Spleen (tissue), 7 donors: ENCODE measurements at regions not wholly inside any gene's neighbourhood (a gene's known extent, or its start where the extent isn't known, plus 50 kb on each side); places are given as distances from the start of the nearest gene placed in this dataset.

Experiments used
- POLR2A ChIP-seq, 3 donors: fragments of 450-650 bp; IDR thresholded peaks; one replicate each; pipeline ENCODE4 v1.5.1; 2017; ENCODE audit warnings: antibody characterized with exemption in 3 of 3, mild to moderate bottlenecking in 1 of 3
- POLR2AphosphoS5 ChIP-seq, 3 donors: sonication (generic); formaldehyde crosslinking; IDR thresholded peaks; one replicate each; pipeline ENCODE4 v1.5.1; 2017; ENCODE audit warnings: antibody characterized with exemption in 3 of 3
- TF ChIP-seq, protein P1 (sequence below), 11 experiments: fragments of 200-600 bp in 7 of 11; fragments of 450-650 bp in 4 of 11; sonication (generic) in 4 of 11; IDR thresholded peaks in 8 of 11; conservative IDR thresholded peaks in 3 of 11; 1 replicate in 7 of 11; 2 replicates in 4 of 11; pipeline versions ENCODE4 v1.4.0 to v1.8.0; 2016 to 2021; ENCODE audit warnings: antibody characterized with exemption in 11 of 11, inconsistent platforms in 4 of 11, mild to moderate bottlenecking in 1 of 11
- donor health status: DM: no; HTN: no; CAD: no; lungs with moderate emphysema.
- donor health status: DM: no; HTN: no; CAD: no.
- donor health status: DM: no; HTN: no; CAD: no.

DNA sequence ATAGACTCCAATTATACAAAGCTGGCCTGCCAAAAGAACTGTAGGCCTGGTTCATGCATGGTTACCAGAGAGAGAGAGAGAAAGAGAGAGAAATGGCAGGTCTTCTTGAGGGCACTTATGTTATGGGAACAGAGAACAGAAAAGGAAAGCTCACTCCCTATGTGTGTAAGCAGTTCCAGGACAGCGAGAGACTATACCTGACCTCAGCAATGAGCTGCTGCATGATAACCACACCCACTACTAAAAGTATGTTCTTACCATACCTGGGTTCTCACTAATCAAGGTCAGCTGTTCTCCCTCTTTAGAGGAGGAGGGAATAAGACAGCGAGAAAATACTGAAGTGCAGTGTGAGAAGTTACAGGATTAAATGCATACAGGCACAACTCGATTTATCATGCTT, 583.3 kb downstream of the GBA3 start:
- TF ChIP-seq, protein P1, sequence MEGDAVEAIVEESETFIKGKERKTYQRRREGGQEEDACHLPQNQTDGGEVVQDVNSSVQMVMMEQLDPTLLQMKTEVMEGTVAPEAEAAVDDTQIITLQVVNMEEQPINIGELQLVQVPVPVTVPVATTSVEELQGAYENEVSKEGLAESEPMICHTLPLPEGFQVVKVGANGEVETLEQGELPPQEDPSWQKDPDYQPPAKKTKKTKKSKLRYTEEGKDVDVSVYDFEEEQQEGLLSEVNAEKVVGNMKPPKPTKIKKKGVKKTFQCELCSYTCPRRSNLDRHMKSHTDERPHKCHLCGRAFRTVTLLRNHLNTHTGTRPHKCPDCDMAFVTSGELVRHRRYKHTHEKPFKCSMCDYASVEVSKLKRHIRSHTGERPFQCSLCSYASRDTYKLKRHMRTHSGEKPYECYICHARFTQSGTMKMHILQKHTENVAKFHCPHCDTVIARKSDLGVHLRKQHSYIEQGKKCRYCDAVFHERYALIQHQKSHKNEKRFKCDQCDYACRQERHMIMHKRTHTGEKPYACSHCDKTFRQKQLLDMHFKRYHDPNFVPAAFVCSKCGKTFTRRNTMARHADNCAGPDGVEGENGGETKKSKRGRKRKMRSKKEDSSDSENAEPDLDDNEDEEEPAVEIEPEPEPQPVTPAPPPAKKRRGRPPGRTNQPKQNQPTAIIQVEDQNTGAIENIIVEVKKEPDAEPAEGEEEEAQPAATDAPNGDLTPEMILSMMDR (IDR thresholded peaks at IDR 0.05 in 8 of 11, conservative IDR thresholded peaks at IDR 0.05 in 3 of 11), result no peak
- TF ChIP-seq POLR2A (IDR thresholded peaks at IDR 0.05) (no peak), POLR2AphosphoS5 (IDR thresholded peaks at IDR 0.05) (no peak)
